Inflammatory macrophage treated with lipopolysaccharide for 4 hours (primary cell): ENCODE measurements at regions not wholly inside any gene's neighbourhood (a gene's known extent, or its start where the extent isn't known, plus 50 kb on each side); places are given as distances from the start of the nearest gene placed in this dataset.
"Not testable (repeated sequence)": the region's sequence is repeated elsewhere in the genome, so short reads cannot be mapped to it uniquely, and the experiment has no call there.

Experiments used
- DNase-seq: peaks from one replicate; pipeline ENCODE4 v3.0.0-alpha.2; 2020

GRCh38 chr11:97729546-97730272 lies 1291.0 kb upstream of the CNTN5 start:
- DNase-seq = no peak

- no peak for DNase-seq
Observed at GRCh38 chr11:97732011-97732632, 1288.6 kb upstream of the CNTN5 start.

- no peak for DNase-seq
Observed at GRCh38 chr11:97738751-97739150, 1282.0 kb upstream of the CNTN5 start.

GRCh38 chr11:97739932-97740800 lies 1280.6 kb upstream of the CNTN5 start:
- DNase-seq = no peak

- no peak for DNase-seq
Observed at GRCh38 chr11:97740801-97741151, 1280.0 kb upstream of the CNTN5 start.

- DNase-seq = no peak
Observed at GRCh38 chr11:97742717-97743116, 1278.0 kb upstream of the CNTN5 start.

- DNase-seq = no peak
Observed at GRCh38 chr11:97743205-97743742, 1277.5 kb upstream of the CNTN5 start.

GRCh38 chr11:97745515-97746050 lies 1275.2 kb upstream of the CNTN5 start:
- DNase-seq = no peak

GRCh38 chr11:97746818-97747217 lies 1273.9 kb upstream of the CNTN5 start:
- no peak for DNase-seq

GRCh38 chr11:97751405-97751804 lies 1269.3 kb upstream of the CNTN5 start:
- no peak for DNase-seq

GRCh38 chr11:97751952-97752351 lies 1268.8 kb upstream of the CNTN5 start:
- DNase-seq = no peak

- DNase-seq = no peak
Observed at GRCh38 chr11:97754976-97755375, 1265.8 kb upstream of the CNTN5 start.

- no peak for DNase-seq
Observed at GRCh38 chr11:97756571-97757335, 1264.0 kb upstream of the CNTN5 start.

GRCh38 chr11:97761175-97761574 lies 1259.6 kb upstream of the CNTN5 start:
- no peak for DNase-seq

GRCh38 chr11:97764193-97764592 lies 1256.6 kb upstream of the CNTN5 start:
- no peak for DNase-seq

GRCh38 chr11:97764605-97765004 lies 1256.1 kb upstream of the CNTN5 start:
- no peak for DNase-seq

GRCh38 chr11:97770570-97770969 lies 1250.2 kb upstream of the CNTN5 start:
- no peak for DNase-seq

GRCh38 chr11:97772705-97773104 lies 1248.0 kb upstream of the CNTN5 start:
- DNase-seq = no peak

- DNase-seq = not testable (repeated sequence)
Observed at GRCh38 chr11:97784388-97784787, 1236.4 kb upstream of the CNTN5 start.

GRCh38 chr11:97786961-97787360 lies 1233.8 kb upstream of the CNTN5 start:
- DNase-seq = no peak

GRCh38 chr11:97794876-97795275 lies 1225.9 kb upstream of the CNTN5 start:
- no peak for DNase-seq

GRCh38 chr11:97800891-97801290 lies 1219.9 kb upstream of the CNTN5 start:
- no peak for DNase-seq
